ENCODE measurements at regions not wholly inside any gene's neighbourhood (a gene's known extent, or its start where the extent isn't known, plus 50 kb on each side); places are given as distances from the start of the nearest gene placed in this dataset.

DNA sequence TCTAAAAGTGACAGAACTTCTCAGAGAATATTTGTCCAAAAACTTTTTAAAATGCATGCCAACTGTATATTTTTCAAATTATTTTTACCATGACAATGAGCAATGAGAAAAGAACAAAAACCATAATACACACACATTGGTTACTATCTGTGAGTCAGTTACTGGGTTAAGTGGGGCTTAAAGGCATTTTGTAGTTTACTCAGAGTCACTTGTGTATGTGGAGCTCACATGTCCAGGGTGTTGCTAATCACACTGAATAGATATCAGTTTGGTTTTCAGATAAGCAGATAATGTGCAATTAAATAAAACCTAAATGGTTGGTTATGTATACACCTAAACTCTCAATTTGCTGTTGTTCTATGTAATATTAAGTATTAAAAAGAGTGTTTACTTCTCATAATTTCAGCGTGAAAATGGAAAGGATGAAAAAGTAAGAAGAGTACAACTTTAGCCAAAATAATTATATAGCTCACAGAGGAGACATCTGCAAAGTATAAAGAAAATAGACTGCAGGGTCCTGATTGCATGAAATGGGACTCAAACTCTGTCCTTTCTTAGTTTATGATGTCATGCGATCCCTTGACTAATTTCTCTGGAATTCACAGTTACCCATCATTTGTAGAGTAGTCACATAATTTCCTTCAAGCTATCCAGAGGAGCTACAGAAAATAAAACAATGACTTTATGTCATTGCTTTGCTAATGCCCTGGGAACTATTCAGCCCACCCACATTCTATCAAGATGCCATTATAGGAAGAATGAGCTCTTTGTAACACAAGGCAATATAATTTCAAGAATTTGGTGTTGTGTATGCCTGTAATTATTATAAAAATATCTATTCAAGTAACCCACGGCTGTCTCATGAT lies 388.0 kb upstream of the ZNF608 start:
- DNase-seq (ENCODE audit: low read depth in 2 of 2) = peak in 1 of 2 donors; percentile 74

- DNase-seq (ENCODE audit: low read depth in 2 of 2) = no peak
Observed at GRCh38 chr5:125137535-125137934, 391.1 kb upstream of the ZNF608 start.

GRCh38 chr5:125138266-125138665 lies 391.8 kb upstream of the ZNF608 start:
- no peak for DNase-seq (ENCODE audit: low read depth in 2 of 2)

- no peak for DNase-seq (ENCODE audit: low read depth in 2 of 2)
Observed at GRCh38 chr5:125139590-125139989, 393.2 kb upstream of the ZNF608 start.

DNA sequence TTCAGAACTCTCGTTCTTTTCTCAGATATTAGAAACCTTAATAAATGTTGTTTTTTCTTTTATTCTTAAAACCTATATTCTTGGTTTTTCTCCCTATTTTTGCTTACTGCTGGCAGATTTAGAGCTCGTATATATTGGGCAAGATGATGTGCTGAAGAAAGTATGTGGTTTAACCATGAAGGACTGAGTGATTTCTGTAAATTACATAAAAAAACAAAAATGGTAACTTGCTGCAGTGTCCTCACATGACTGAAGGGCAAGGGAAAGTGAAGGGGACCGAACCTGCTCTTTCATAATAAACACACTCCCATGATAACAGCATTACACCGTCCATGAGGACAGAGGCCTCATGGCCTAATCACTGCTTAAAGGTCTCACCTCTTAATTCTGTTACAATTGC lies 393.8 kb upstream of the ZNF608 start:
- no peak for DNase-seq (ENCODE audit: low read depth in 2 of 2)

DNA sequence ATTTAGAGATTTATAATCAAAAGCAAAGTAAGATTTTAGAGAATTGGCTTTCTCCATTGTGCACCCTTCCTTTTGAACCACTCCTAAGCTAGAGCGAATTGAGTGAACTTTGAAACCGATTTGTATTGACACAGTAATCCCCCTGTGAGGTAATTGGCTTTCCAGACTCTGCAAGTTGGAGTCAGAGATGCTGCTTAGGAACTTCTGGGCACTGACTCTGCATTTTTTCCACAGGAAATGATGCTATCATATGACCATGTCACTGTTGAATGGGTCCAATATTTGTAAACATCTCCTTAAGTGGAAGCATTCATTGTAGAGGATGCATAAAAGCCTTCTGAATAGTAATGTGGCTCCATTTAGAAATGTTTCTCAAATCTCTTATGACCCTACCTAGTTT lies 394.4 kb upstream of the ZNF608 start:
- DNase-seq (ENCODE audit: low read depth in 2 of 2) = peak; percentile 52 to 88

- DNase-seq (ENCODE audit: low read depth in 2 of 2) = peak in 1 of 2 donors; percentile 37
Observed at GRCh38 chr5:125142458-125142857, 396.0 kb upstream of the ZNF608 start.

DNA sequence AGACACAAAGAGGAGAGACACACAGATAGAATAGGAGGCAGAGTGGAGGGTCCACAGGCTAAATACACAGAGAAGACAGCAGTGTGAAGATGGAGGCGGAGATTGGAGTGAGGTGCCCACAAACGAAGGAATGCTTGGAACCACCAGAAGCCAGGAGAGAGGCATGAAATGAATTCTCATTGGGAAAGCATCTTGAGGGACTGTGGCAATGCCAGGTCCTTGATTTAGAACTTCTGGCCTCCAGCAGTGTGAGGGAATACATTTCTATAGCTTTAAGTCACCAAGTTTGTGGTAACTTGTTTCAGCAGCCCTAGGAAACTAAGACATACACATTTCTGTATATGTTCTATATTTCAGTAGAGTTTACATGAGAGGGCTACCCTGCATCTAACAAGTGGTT lies 396.6 kb upstream of the ZNF608 start:
- no peak for DNase-seq (ENCODE audit: low read depth in 2 of 2)

DNA sequence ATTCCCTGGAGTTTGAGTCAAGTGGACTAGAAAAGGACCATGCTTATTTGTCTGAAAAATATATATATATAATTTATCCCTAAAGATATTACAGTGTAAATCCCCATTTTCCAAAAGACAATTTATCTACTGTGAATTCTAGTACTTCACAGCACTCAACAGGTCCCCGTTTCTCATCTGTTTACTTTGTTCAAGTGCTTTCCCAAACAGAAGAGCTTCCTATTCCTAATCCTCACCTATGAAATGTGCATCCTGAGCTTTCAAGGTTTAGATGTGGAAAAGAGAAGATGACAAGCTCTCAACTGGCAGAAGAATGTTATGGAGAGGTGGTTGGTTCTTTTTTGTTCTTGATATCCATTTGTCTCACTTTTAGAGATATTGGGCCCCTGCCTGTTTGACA lies 401.6 kb upstream of the ZNF608 start:
- DNase-seq (ENCODE audit: low read depth in 2 of 2) = no peak

- no peak for DNase-seq (ENCODE audit: low read depth in 2 of 2)
Observed at GRCh38 chr5:125148706-125149105, 402.3 kb upstream of the ZNF608 start.

GRCh38 chr5:125149110-125149509 lies 402.7 kb upstream of the ZNF608 start:
- DNase-seq (ENCODE audit: low read depth in 2 of 2) = no peak

GRCh38 chr5:125149527-125149926 lies 403.1 kb upstream of the ZNF608 start:
- no peak for DNase-seq (ENCODE audit: low read depth in 2 of 2)

- no peak for DNase-seq (ENCODE audit: low read depth in 2 of 2)
Observed at GRCh38 chr5:125150041-125150669, 403.7 kb upstream of the ZNF608 start.

GRCh38 chr5:125151150-125151900 lies 404.9 kb upstream of the ZNF608 start:
- no peak for DNase-seq (ENCODE audit: low read depth in 2 of 2)

DNA sequence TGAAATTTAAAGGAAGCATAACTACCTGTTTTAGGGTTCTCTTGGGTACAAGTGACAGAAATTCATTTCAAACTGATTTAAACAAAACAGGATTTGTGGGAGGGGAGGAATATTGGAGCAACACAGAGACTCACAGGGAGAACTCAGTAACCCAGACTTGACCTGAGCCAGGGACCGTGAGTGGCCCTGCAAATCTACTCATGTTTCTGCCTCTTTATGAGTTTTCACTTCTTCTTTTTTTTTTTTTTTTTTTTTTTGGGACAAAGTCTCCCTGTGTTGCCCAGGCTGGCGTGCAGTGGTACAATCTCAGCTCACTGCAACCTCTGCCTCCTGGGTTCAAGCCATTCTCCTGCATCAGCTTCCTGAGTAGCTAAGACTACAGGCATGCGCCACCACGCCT lies 405.6 kb upstream of the ZNF608 start:
- DNase-seq (ENCODE audit: low read depth in 2 of 2) = no peak

- DNase-seq (ENCODE audit: low read depth in 2 of 2) = peak in 1 of 2 donors; percentile 62
Observed at GRCh38 chr5:125152461-125153189, 406.2 kb upstream of the ZNF608 start.

DNA sequence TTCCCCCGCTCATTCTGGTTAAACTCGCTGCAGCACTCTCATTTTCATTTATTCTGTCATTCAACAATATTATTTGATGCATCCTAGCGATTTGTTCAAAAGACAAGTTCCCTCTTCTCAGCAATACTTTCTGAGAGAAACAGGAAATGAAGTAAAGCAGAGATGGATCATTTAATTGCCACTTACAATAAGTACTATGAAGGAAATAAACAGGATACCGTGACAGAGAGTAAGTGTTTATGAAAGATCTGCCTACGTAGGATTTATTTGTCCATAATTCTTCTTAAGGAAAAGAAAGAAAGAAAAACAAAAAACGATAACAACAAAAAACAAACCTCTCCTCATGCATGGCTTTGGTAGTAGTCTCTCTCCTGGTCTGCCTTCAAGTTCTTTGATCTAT lies 406.8 kb upstream of the ZNF608 start:
- peak in 1 of 2 donors; percentile 55 for DNase-seq (ENCODE audit: low read depth in 2 of 2)

GRCh38 chr5:125154301-125155110 lies 408.1 kb upstream of the ZNF608 start:
- DNase-seq (ENCODE audit: low read depth in 2 of 2) = no peak

DNA sequence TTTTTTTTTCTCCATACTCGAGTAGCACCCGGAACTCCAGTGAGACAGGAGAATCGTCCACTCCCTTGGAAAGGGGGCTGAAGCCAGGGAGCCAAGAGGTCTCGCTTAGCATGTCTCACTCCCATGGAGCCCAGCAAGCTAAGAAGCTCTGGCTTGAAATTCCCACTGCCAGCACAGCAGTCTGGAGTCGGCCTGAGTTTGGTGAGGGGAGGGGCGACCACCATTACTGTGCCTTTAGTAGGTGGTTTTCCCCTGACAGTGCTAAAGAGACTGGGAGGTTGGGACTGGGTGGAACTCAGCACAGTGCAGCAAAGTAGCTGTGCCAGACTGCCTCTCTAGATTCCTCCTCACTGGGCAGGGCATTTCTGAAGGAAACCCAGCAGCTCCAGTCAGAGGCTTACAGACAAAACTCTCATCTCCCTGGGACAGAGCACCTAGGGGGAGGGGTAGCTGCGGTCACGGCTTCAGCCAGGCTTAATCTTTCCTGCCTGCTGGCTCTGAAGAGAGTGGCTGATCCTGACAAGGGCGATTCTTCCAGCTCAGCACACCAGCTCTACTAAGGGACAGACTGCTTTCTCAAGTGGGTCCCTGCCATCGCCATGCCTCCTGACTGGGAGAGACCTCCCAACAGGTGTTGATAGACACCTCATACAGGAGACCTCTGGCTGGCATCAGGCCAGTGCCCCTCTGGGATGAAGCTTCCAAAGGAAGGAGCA lies 414.5 kb upstream of the ZNF608 start:
- no peak for DNase-seq (ENCODE audit: low read depth in 2 of 2)

GRCh38 chr5:125162714-125163113 lies 416.3 kb upstream of the ZNF608 start:
- no peak for DNase-seq (ENCODE audit: low read depth in 2 of 2)
